GM23248 (cell line): ENCODE measurements at regions not wholly inside any gene's neighbourhood (a gene's known extent, or its start where the extent isn't known, plus 50 kb on each side); places are given as distances from the start of the nearest gene placed in this dataset.

ENCODE experiments used
- EZH2 ChIP-seq: fragments of 200-600 bp; sonication (generic); IDR thresholded peaks from 2 replicates; pipeline ENCODE4 v1.6.1; 2018; ENCODE audit warnings: antibody characterized with exemption, mild to moderate bottlenecking; ENCODE audit not compliant: insufficient read depth, poor library complexity, severe bottlenecking
- EZH2phosphoT487 ChIP-seq: fragments of 200-600 bp; sonication (generic); IDR thresholded peaks from 2 replicates; pipeline ENCODE4 v1.6.1; 2018; ENCODE audit warnings: antibody characterized with exemption, moderate library complexity, mild to moderate bottlenecking, low read depth; ENCODE audit not compliant: insufficient read depth

GRCh38 chr3:70620956-70621355, 308.5 kb upstream of the MDFIC2 start:
- TF ChIP-seq EZH2 (no peak), EZH2phosphoT487 (no peak)
